Heart left ventricle (tissue), 16 donors: ENCODE measurements at regions not wholly inside any gene's neighbourhood (a gene's known extent, or its start where the extent isn't known, plus 50 kb on each side); places are given as distances from the start of the nearest gene placed in this dataset.

ENCODE experiments used
- ATAC-seq, 4 donors: fragments of 200-7000 bp; cut with Tn5 transposase; one replicate each; pipeline ENCODE4 v1.9.1; 2020 to 2022; ENCODE audit warnings: moderate library complexity in 4 of 4, mild to moderate bottlenecking in 3 of 4, moderate number of reproducible peaks in 1 of 4
- DNase-seq, 5 donors: peaks; one replicate each; pipeline ENCODE4 v3.0.0-alpha.2; 2020
- H3K27ac ChIP-seq, 12 donors: fragments of 200-600 bp; sonication (generic) in 4 of 12; one replicate each; pipeline versions ENCODE4 v1.5.0 to v1.8.0; 2016 to 2022; ENCODE audit warnings: mild to moderate bottlenecking in 2 of 12
- H3K27me3 ChIP-seq, 9 donors: fragments of 200-600 bp; sonication (generic) in 2 of 9; one replicate each; pipeline versions ENCODE4 v1.5.1 to v1.8.0; 2016 to 2022; ENCODE audit warnings: mild to moderate bottlenecking in 3 of 9
- H3K36me3 ChIP-seq, 9 donors: fragments of 200-600 bp; sonication (generic) in 2 of 9; one replicate each; pipeline versions ENCODE4 v1.5.0 to v1.8.0; 2018 to 2022; ENCODE audit warnings: mild to moderate bottlenecking in 2 of 9
- H3K4me1 ChIP-seq, 12 donors: fragments of 200-600 bp; sonication (generic) in 4 of 12; one replicate each; pipeline versions ENCODE4 v1.5.0 to v1.8.0; 2016 to 2022; ENCODE audit warnings: mild to moderate bottlenecking in 3 of 12
- H3K4me3 ChIP-seq, 12 donors: fragments of 200-600 bp; sonication (generic) in 4 of 12; one replicate each; pipeline versions ENCODE4 v1.5.0 to v1.8.0; 2017 to 2022; ENCODE audit warnings: mild to moderate bottlenecking in 9 of 12, moderate library complexity in 4 of 12
- H3K9me3 ChIP-seq, 12 donors: fragments of 200-600 bp; sonication (generic) in 4 of 12; one replicate each; pipeline versions ENCODE4 v1.5.0 to v1.8.0; 2016 to 2022; ENCODE audit warnings: mild to moderate bottlenecking in 1 of 12
- POLR2A ChIP-seq, 2 donors: fragments of 450-650 bp; IDR thresholded peaks; one replicate each; pipeline ENCODE4 v1.6.1; 2017; ENCODE audit warnings: antibody characterized with exemption in 2 of 2, mild to moderate bottlenecking in 2 of 2, moderate library complexity in 2 of 2
- WGBS, 4 donors: extraction: QIAGEN DNeasy Blood & Tissue Kit in 2 of 4; methylation state at CpG; one replicate each; pipeline versions ENCODE4 v1.1.5 to v1.1.7; 2013 to 2018; 5-methylcytosine and 5-hydroxymethylcytosine counted together
- intact Hi-C, 10 donors: fragments of 100-400 bp; cut with DNase I; formaldehyde crosslinking; loops; one replicate each; pipeline versions ENCODE4 v1.11.1 to v1.14.2; 2022
- TF ChIP-seq, protein P1 (sequence below), 12 donors: fragments of 200-600 bp; sonication (generic) in 4 of 12; IDR thresholded peaks; one replicate each; pipeline versions ENCODE4 v1.5.0 to v1.8.0; 2018 to 2022; ENCODE audit warnings: antibody characterized with exemption in 12 of 12, mild to moderate bottlenecking in 5 of 12
- donor health status: ischemic (EF 13 %, LVEDD 7.1; RV severe dilation, severe dysfunction).
- donor health status: healthy with polysubstance abuse.
- donor health status: DM: no; HTN: yes; CAD: no.
- donor health status: DM: no; HTN: no; CAD: no.
- donor health status: ischemic (EF 25% LVEDD 6.9; RV normal size, moderate dysfunction).
- donor health status: ischemic (EF 25% LVEDD 5.7; RV mildly dilated, moderate dysfunction).
- donor health status: healthy.
- donor health status: DM: yes; HTN: yes; CAD: no.
- donor health status: ischemic (EF 35%, LVEDD 5.7; RV mildly dilated, moderate dysfunction).
- donor health status: nonischemic (EF 11% LVEDD 7.7; RV severe dilation, severe dysfunction).
- donor health status: DM: yes; HTN: yes; CAD: no.
- donor health status: PGD.
- donor health status: ischemic (EF 29% LVEDD 5.4; RV normal size, mild dysfunction).
- donor health status: nonischemic (EF 23%, LVEDD 6.1; RV moderate dilation, normal function).

- DNase-seq: no peak
- H3K9me3 ChIP-seq: peaks cover 0 to 5% (median 0%) of the 10 kb centered on the region in 12 donors
- no peak for ATAC-seq
- H3K27me3 ChIP-seq: no peaks in the 10 kb centered on the region
- no peaks in the 10 kb centered on the region for H3K4me1 ChIP-seq
- intact Hi-C loops: no loop called here
- TF ChIP-seq, protein P1, sequence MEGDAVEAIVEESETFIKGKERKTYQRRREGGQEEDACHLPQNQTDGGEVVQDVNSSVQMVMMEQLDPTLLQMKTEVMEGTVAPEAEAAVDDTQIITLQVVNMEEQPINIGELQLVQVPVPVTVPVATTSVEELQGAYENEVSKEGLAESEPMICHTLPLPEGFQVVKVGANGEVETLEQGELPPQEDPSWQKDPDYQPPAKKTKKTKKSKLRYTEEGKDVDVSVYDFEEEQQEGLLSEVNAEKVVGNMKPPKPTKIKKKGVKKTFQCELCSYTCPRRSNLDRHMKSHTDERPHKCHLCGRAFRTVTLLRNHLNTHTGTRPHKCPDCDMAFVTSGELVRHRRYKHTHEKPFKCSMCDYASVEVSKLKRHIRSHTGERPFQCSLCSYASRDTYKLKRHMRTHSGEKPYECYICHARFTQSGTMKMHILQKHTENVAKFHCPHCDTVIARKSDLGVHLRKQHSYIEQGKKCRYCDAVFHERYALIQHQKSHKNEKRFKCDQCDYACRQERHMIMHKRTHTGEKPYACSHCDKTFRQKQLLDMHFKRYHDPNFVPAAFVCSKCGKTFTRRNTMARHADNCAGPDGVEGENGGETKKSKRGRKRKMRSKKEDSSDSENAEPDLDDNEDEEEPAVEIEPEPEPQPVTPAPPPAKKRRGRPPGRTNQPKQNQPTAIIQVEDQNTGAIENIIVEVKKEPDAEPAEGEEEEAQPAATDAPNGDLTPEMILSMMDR (IDR thresholded peaks at IDR 0.05): no peak
- no peak for TF ChIP-seq POLR2A (IDR thresholded peaks at IDR 0.05)
- WGBS, 4 donors: 36 to 42% (median 39%) methylated on average over 4 of the region's 4 CpGs
- no peak overlapping the region for H3K4me3 ChIP-seq
- H3K36me3 ChIP-seq: no peaks in the 10 kb centered on the region
- H3K27ac ChIP-seq: no peak overlapping the region
Measured at GRCh38 chr12:97701901-97702300, 239.3 kb downstream of the RMST start.

- Histone ChIP-seq H3K27ac (no peak overlapping the region), H3K36me3 (no peaks in the 10 kb centered on the region), H3K9me3 (no peaks in the 10 kb centered on the region), H3K27me3 (no peaks in the 10 kb centered on the region), H3K4me1 (no peaks in the 10 kb centered on the region), H3K4me3 (no peak overlapping the region)
- ATAC-seq (no peak), DNase-seq (no peak)
- intact Hi-C loops: loop anchor here in 1 of 10 donors (10.0 kb wide), 1 partner anchor 663 kb away; no protein-coding TSS in a partner anchor
- TF ChIP-seq POLR2A (IDR thresholded peaks at IDR 0.05): no peak
- TF ChIP-seq, protein P1 (IDR thresholded peaks at IDR 0.05): no peak
- WGBS, 4 donors: 65 to 75% (median 70%) methylated on average over 1 of the region's 1 CpG
Measured at GRCh38 chr12:97711392-97711791, 248.8 kb downstream of the RMST start.

DNA sequence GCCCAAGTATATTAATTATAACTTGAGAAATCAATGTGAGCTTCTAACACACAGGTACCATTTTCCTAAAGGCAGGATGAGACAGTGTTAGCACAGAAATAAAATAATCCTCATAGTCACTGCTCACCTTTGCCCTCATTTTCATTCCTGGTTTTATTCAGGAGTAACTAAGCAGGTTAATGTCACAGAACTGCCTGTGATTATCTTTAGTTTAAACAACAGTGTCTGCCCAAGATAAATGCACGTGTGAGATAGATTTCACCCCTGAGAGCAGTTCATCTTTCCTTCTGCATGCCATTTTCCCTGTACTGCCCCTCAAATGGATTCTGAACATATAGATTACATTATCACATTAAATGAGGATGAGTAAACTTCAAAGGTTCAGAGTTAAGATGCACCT is 250.7 kb downstream of the RMST start:
- DNase-seq (no peak), ATAC-seq (no peak)
- H3K27ac ChIP-seq: no peak overlapping the region
- no peaks in the 10 kb centered on the region for H3K4me1 ChIP-seq
- WGBS, 4 donors: 10 to 24% (median 22%) methylated on average over 1 of the region's 1 CpG
- no peaks in the 10 kb centered on the region for H3K27me3 ChIP-seq
- no peaks in the 10 kb centered on the region for H3K36me3 ChIP-seq
- no peak for TF ChIP-seq POLR2A (IDR thresholded peaks at IDR 0.05)
- TF ChIP-seq, protein P1 (IDR thresholded peaks at IDR 0.05): no peak
- H3K4me3 ChIP-seq: no peak overlapping the region
- no peaks in the 10 kb centered on the region for H3K9me3 ChIP-seq
- intact Hi-C loops: loop anchor here in 1 of 10 donors (10.0 kb wide), 1 partner anchor 662 kb away; no protein-coding TSS in a partner anchor

- H3K27ac ChIP-seq: no peak overlapping the region
- no peaks in the 10 kb centered on the region for H3K9me3 ChIP-seq
- ATAC-seq: no peak
- H3K27me3 ChIP-seq: no peaks in the 10 kb centered on the region
- no peaks in the 10 kb centered on the region for H3K36me3 ChIP-seq
- no peak for TF ChIP-seq POLR2A (IDR thresholded peaks at IDR 0.05)
- TF ChIP-seq, protein P1 (IDR thresholded peaks at IDR 0.05): no peak
- H3K4me3 ChIP-seq: no peak overlapping the region
- no peaks in the 10 kb centered on the region for H3K4me1 ChIP-seq
- DNase-seq: no peak
- 61 to 66% (median 64%) methylated on average over 4 of the region's 4 CpGs for WGBS, 4 donors
- intact Hi-C loops: loop anchor here in 1 of 10 donors (10.0 kb wide), 1 partner anchor 661 kb away; no protein-coding TSS in a partner anchor
Measured at GRCh38 chr12:97714107-97714563, 251.5 kb downstream of the RMST start.
